Stimulated activated CD4-positive, alpha-beta T cell treated with anti-CD3 and anti-CD28 coated beads, Interleukin-4, amount 100 ng/mL, for 4 hours (primary cell): ENCODE measurements at regions not wholly inside any gene's neighbourhood (a gene's known extent, or its start where the extent isn't known, plus 50 kb on each side); places are given as distances from the start of the nearest gene placed in this dataset.
"Not testable (repeated sequence)": the region's sequence is repeated elsewhere in the genome, so short reads cannot be mapped to it uniquely, and the experiment has no call there.

Experiments used
- DNase-seq, 2 experiments: peaks; one replicate each; pipeline ENCODE4 v3.0.0-alpha.2; 2020

DNA sequence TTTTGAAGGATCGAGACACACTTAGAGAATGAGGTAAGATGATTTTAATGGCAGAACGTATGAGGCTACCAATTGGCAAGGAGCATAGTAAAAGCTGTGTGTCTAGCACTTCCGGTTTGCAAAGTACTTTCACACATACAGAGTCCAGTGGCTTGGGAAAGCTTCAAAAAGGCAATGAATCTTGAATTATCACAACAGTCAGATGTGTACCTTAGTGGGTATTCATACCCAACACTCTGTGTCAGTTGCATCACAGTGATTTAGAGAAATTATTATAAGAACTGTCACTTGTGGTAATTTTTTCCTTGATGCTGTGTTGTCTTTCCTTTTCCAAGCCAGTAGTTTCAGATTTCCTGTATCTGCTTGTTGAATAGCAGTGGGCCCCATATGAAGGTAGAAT is 424.1 kb downstream of the PCNX1 start:
- no peak for DNase-seq

- DNase-seq = no peak
Observed at GRCh38 chr14:71332476-71332875, 425.2 kb downstream of the PCNX1 start.

GRCh38 chr14:71333705-71334104 is 426.4 kb downstream of the PCNX1 start:
- DNase-seq = no peak

- no peak for DNase-seq
Observed at GRCh38 chr14:71336489-71337192, 429.4 kb downstream of the PCNX1 start.

DNA sequence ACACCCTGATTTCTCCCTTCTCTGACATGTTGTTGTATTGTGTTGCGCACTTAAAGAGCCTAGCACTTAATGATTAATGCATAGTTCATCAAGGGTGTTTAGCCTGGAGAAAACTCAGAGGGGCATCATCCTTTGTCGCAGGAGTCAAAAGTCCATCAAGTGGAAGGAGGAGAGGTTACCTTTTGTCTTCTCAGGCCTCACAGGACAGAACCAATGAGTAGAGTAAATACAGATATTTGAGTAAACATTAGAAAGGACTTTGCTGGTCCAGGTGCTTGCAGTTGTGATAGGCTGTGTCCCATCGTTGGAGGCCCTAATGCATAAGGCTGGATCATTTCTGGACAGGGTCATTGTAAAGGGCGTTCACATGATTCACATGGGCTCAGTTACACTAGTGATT is 430.9 kb downstream of the PCNX1 start:
- no peak for DNase-seq

DNA sequence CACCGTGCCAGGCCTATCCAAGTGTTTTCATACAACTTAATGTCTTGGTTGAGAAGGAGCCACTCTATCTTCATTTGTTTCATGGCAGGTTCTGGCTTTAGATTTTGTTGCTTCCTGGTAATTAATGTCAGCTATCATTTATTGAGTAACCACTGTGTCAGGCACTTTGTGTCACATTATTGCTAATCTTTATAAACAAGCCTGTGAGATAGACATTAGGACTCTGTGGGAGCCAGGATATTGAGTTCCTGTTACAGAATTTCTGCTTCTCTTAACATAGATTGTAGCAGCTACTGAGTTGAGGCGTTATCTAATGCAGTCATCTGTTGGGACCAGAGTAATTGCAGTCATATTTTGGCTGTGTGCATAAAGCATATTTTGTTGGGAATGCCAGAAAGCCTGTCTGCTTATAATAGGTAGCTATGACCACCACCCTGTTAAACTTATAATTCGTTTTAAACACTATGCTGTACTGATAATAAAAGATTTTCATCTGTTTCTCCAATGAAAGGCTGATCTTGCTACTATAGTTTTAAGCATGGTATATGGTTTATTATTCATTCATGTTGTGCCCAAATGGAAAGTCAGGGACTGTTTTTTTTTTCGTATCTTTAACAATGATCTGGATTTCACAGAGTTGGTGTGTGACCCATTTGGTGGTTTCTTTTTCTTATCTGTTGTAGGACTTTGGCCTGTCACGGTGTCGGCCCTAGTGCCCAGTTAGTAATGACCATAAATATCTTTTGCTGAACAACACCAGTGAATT is 432.6 kb downstream of the PCNX1 start:
- no peak for DNase-seq

DNA sequence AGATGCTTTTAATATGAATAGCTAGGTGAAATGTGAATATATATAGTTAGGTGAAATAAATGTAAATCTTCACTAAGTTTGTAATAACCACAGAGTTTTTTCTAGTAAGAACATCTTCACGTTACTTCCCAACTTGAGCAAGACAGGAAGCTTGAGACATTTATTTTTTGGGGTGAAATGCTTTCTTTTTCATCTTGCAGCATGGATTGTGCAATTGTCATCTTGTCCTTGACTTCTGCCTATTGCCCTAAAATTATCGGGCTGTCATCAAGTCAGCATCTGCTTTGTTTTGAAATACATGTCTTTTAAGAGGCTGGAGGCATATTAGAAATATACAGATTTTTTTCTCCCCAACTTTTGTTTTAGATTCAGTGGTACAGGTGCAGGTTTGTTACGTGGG is 433.9 kb downstream of the PCNX1 start:
- DNase-seq = no peak

DNA sequence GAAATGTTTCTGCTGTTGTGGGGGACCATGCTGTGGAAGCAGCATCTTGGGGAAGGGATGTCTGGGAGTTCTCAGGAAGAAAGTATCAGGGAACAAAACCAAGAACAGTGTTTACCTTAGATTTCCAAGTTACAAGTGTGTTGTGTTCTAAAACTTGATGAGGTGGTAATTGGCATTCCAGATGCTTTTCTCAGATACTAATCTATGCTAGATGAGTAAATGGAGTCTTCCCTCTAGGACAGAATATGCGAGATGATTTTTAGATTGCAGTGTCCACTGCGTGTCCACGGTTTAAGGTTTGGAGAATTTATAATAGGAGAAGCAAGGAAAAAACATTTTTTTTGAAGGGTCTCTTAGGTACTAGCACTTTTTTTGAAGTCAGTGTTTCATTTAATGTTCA is 436.5 kb downstream of the PCNX1 start:
- DNase-seq = no peak

DNA sequence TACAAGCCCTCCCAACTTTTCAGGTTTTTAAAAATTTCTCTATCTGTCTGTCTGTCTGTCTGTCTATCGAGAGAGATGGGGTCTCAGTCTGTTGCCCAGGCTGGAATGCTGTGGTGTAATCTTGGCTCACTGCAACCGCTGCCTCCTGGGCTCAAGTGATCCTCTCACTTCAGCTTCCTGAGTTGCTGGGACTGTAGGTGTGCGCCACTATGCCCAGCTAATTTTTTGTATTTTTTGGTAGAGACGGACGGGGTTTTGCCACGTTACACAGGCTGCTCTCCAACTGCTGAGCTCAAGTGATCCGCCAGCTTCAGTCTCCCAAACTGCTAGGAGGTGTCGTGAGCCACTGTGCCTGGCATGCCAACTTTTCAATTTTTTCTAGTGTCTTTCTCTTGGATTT is 437.2 kb downstream of the PCNX1 start:
- DNase-seq = no peak

DNA sequence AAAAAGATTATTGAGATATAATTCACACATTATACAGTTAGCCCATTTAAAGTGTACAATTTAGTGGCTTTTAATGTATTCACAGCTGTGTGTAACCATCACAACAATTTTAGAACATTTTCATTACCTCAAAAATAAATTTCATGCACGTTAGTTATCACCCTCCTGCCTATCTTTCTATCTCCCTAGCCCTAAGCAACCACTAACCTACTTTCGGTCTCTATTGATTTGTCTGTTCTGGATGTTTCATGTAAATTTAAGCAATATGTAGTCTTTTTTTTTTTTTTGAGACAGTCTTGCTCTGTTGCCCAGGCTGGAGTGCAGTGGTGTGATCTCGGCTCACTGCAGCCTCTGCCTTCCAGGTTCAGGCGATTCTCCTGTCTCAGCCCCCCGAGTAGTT is 439.4 kb downstream of the PCNX1 start:
- no peak for DNase-seq

DNA sequence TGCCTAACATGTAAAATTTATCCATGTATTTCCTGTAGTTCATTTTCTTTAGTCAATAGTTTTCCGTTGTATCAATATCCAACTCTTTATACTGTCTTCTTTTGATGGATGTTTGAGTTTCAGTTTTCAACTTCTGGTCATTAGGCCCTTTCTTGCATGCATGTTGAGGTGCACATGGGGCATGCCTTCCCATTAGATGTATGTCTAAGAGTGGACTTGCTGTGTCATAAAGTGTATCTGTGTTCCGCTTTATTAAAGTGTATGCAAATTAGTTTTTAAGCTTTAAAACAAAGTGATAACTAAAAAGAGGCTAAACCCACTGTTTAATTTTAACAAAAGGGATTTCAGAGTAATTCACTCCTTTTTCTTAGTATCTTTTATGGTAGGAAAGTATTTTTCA is 441.1 kb downstream of the PCNX1 start:
- DNase-seq = no peak

GRCh38 chr14:71348817-71349216 is 441.6 kb downstream of the PCNX1 start:
- no peak for DNase-seq

- no peak for DNase-seq
Observed at GRCh38 chr14:71354142-71354541, 446.9 kb downstream of the PCNX1 start.

DNA sequence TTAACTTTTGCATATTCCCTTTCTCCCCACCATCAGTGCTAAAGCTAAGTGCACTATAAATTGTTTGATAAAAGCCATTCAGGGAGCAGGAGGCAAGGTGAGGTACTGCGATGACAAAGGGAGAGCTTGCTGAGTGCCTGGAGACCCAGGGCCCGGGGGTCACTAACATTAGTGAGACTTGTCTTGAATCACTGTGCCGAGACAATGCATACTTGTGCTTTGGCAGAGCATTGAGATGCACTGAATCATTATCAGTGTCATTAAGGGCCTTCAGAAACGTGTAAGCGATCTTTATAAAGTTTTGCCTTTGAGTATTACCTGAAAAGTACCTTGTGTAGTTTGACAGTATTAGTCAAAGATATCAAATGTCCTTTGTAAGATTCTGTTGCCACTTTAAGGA is 447.5 kb downstream of the PCNX1 start:
- no peak for DNase-seq

DNA sequence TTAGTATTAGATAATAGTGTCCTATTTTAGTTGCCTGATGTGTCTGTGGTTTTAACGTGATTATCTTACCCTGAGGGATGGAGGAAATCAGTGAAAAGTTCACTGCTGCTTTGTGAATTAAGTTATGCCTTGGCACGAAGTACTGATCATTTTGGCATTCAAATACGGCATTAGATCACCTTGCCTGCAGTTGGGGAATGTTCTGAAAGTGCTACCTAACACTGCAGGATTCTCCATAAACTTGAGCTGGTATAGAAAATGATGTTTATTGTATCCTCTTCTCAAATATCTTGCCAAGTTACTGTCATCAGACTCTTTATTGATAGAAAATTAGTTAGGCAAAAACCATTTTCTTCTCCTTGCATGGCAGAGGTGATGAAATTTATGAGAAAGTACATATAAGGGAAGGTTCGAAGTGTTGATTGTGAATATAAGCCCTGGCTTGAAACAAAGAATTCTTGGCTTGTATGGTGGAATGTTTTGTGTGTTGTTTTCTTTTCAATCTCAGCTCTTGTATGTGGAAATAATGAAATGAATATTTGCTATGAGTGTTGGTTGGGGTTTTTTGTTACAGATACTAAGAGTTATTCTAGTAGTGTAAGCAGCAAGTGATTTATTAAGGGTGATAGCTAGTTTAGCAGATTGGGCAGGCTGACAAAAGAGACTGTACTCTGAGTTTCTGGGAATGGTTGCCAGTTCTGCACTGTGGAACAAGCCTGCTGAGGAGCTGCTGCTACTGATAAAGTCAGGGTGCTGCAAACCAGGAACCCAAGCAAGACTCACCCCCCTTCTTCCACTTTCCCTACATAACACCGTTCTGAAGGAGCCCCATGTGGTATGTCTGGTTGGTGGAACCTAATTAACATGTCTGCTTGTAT is 448.3 kb downstream of the PCNX1 start:
- DNase-seq = no peak

GRCh38 chr14:71358209-71358931 is 451.1 kb downstream of the PCNX1 start:
- DNase-seq = peak in 1 of 2 experiments; percentile 14

GRCh38 chr14:71358932-71359421 is 451.7 kb downstream of the PCNX1 start:
- DNase-seq = not testable (repeated sequence)

GRCh38 chr14:71359823-71360222 is 452.6 kb downstream of the PCNX1 start:
- DNase-seq = no peak

DNA sequence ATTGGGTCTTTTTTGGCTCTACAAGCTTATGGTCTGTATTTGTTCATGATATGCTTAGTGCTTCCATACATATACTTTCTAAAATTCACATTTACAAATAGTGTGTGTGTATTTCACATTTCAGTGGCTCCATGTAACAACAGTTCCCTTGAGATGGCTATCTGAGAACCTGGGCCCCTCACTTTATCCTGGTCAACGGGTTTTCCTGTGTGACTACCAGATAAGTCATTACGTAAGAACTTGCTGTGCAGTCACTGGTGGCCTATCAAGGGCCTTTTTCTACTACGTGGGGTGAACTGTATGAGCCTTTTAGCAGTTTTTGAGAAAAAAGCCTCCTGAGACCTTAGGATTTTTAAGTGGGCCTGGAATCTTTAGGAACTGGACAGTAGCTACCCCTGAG is 454.1 kb downstream of the PCNX1 start:
- no peak for DNase-seq

- no peak for DNase-seq
Observed at GRCh38 chr14:71361874-71362273, 454.6 kb downstream of the PCNX1 start.

DNA sequence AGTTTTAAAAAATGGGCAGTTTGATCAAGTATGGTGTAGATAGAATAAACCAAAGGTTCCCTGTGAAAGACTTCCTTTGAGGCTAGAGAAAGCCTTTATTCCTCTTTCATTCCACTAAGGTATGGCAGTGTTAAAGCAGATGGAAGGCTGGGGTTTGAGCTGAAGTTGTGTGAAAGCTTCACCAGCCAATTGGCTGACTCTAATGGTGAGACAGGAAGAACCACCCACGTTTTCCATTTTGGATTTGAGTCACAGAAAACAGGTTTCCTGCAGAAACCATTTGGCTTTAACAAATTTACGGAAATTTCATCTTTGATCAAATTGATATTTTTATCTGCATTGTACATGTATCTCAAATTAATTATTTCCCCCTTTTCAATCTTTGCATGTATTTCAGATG is 455.0 kb downstream of the PCNX1 start:
- DNase-seq = no peak

DNA sequence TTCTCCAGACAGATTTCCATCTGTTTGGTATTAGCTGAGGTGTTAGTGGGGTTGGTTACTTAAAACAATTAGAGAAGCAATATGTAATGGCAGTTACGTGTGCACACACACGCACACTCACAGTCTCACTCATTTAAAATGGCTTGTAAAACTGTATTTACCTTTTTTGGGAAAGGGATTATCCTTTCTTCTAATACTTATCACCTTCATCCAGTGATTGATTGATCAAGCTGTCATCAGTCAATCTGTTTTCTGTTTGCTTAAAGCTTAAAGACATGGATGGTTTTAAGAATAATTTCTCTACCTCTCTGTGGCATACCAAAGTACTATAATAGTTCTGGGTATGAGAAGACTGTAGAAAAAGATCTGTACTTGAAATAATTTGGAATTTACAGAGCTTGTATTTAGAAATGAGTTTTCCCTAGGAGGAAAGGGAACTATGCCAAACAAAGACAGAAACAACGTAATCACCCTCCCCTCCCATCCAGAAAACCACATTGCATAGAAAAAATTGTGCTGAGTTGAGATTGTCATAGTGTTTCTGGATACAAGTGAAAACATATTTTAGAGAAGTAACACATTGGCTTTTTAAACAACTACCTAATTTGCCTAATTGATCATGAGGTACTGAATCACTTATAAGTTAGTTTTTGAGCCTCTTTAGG is 455.8 kb downstream of the PCNX1 start:
- no peak for DNase-seq
